OCI-LY3 (cell line): ENCODE measurements at regions not wholly inside any gene's neighbourhood (a gene's known extent, or its start where the extent isn't known, plus 50 kb on each side); places are given as distances from the start of the nearest gene placed in this dataset.

Experiments
- H2AFZ ChIP-seq: fragments of 200-600, 300-600 bp; shearing (Covaris generic); 2 replicates; pipeline ENCODE4 v1.6.0; 2014; ENCODE audit warnings: antibody characterized with exemption, low read depth, low read length
- H3K27ac ChIP-seq: fragments of 200-600, 300-600 bp; sonication (generic); 2 replicates; pipeline ENCODE4 v1.5.1; 2014; ENCODE audit warnings: mild to moderate bottlenecking, low read length, moderate library complexity, mixed read lengths
- H3K27me3 ChIP-seq: fragments of 200-600, 300-600 bp; sonication (generic); 2 replicates; pipeline ENCODE4 v1.6.1; 2014; ENCODE audit warnings: low read depth, low read length, mixed read lengths
- H3K36me3 ChIP-seq: fragments of 200-600, 300-600 bp; sonication (generic); replicated peaks from 2 replicates; pipeline ENCODE3; 2014; ENCODE audit warnings: low read depth, low read length, mixed read lengths
- H3K4me1 ChIP-seq: fragments of 300-600, 200-600 bp; sonication (generic); 2 replicates; pipeline ENCODE4 v1.6.1; 2014; ENCODE audit warnings: low read length, mixed read lengths
- H3K4me2 ChIP-seq: fragments of 200-600, 300-600 bp; sonication (generic); 2 replicates; pipeline ENCODE4 v1.6.1; 2014; ENCODE audit warnings: low read length, mixed read lengths
- H3K4me3 ChIP-seq: fragments of 300-600, 200-600 bp; sonication (generic); 2 replicates; pipeline ENCODE4 v1.5.1; 2014; ENCODE audit warnings: antibody characterized with exemption, mild to moderate bottlenecking, low read length, moderate library complexity
- H3K79me2 ChIP-seq: fragments of 300-600, 200-600 bp; shearing (Covaris generic); 2 replicates; pipeline ENCODE4 v1.6.1; 2014; ENCODE audit warnings: mild to moderate bottlenecking, low read length, mixed read lengths
- H3K9ac ChIP-seq: fragments of 300-600, 200-600 bp; shearing (Covaris generic); 2 replicates; pipeline ENCODE4 v1.6.0; 2014; ENCODE audit warnings: mild to moderate bottlenecking, low read length, moderate library complexity
- H3K9me3 ChIP-seq: fragments of 200-600, 300-600 bp; shearing (Covaris generic); 2 replicates; pipeline ENCODE4 v1.6.1; 2014; ENCODE audit warnings: low read length, mixed read lengths; ENCODE audit not compliant: insufficient read depth
- H4K20me1 ChIP-seq: fragments of 200-600, 300-600 bp; sonication (generic); 2 replicates; pipeline ENCODE4 v1.6.1; 2016; ENCODE audit warnings: low read length, mixed read lengths; ENCODE audit not compliant: insufficient read depth
- EZH2phosphoT487 ChIP-seq: fragments of 200-600 bp; shearing (Covaris generic); IDR thresholded peaks from 2 replicates; pipeline ENCODE4 v1.6.1; 2018; ENCODE audit warnings: antibody characterized with exemption, mixed run types, low read depth
- TF ChIP-seq, protein P1 (sequence below): fragments of 200-600, 300-600 bp; sonication (generic); IDR thresholded peaks from 2 replicates; pipeline ENCODE4 v1.5.1; 2014; ENCODE audit warnings: antibody characterized with exemption, low read length, low read depth

DNA sequence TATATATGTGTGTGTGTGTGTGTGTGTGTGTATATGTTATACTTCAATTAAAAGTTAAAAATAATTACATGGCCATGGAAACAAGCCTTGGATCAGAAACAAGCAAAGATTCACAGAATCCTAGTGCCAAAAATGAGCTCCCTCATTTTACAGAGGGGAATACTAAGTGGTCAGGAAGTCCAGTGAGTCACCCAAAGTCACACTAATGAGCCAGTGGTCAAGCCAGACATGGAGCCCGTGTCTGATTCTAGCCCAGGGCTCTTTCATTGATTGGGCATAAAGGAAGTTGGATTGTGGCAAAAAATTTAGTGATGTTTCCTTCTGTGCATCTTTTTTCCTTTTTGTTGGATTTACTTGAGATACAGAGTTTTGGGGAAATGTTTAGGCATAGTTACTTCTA, 152.5 kb upstream of the NPHP3 start:
- Histone ChIP-seq H3K4me3 (no peak overlapping the region), H4K20me1 (no peaks in the 10 kb centered on the region), H3K79me2 (no peaks in the 10 kb centered on the region), H3K36me3 (no peaks in the 10 kb centered on the region), H3K4me1 (no peaks in the 10 kb centered on the region), H3K9me3 (no peaks in the 10 kb centered on the region), H3K27me3 (peaks cover 28% of the 10 kb centered on the region), H3K27ac (no peak overlapping the region), H2AFZ (no peak overlapping the region), H3K4me2 (no peak overlapping the region), H3K9ac (no peak overlapping the region)
- TF ChIP-seq EZH2phosphoT487, result no peak
- TF ChIP-seq, protein P1, sequence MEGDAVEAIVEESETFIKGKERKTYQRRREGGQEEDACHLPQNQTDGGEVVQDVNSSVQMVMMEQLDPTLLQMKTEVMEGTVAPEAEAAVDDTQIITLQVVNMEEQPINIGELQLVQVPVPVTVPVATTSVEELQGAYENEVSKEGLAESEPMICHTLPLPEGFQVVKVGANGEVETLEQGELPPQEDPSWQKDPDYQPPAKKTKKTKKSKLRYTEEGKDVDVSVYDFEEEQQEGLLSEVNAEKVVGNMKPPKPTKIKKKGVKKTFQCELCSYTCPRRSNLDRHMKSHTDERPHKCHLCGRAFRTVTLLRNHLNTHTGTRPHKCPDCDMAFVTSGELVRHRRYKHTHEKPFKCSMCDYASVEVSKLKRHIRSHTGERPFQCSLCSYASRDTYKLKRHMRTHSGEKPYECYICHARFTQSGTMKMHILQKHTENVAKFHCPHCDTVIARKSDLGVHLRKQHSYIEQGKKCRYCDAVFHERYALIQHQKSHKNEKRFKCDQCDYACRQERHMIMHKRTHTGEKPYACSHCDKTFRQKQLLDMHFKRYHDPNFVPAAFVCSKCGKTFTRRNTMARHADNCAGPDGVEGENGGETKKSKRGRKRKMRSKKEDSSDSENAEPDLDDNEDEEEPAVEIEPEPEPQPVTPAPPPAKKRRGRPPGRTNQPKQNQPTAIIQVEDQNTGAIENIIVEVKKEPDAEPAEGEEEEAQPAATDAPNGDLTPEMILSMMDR, result no peak

DNA sequence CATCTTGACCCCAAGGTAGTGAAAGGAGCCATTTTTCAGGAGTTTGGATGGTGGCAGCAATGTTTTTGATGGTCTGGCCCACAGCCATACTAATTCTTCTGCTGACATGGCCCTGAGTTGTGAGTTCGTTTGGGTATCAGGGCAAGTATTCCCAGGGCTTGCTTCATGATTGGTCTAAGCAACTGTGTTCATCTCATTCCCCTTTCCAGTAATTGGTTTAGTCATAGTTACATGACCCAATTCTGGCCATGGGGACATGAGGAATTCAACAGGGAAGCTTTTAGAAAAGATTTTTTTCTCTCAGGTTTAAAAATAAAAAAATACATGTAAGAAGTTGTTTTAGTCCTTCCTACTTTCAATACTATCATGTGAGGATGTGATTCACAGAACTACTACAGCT, 150.5 kb upstream of the NPHP3 start:
- H3K4me1 ChIP-seq, result no peaks in the 10 kb centered on the region
- peaks cover 28% of the 10 kb centered on the region for H3K27me3 ChIP-seq
- H3K4me3 ChIP-seq, result no peak overlapping the region
- no peaks in the 10 kb centered on the region for H4K20me1 ChIP-seq
- no peaks in the 10 kb centered on the region for H3K36me3 ChIP-seq
- no peak overlapping the region for H2AFZ ChIP-seq
- no peaks in the 10 kb centered on the region for H3K9me3 ChIP-seq
- no peak overlapping the region for H3K9ac ChIP-seq
- H3K4me2 ChIP-seq, result no peak overlapping the region
- no peaks in the 10 kb centered on the region for H3K79me2 ChIP-seq
- H3K27ac ChIP-seq, result no peak overlapping the region
- TF ChIP-seq EZH2phosphoT487, result no peak
- TF ChIP-seq, protein P1, result no peak

DNA sequence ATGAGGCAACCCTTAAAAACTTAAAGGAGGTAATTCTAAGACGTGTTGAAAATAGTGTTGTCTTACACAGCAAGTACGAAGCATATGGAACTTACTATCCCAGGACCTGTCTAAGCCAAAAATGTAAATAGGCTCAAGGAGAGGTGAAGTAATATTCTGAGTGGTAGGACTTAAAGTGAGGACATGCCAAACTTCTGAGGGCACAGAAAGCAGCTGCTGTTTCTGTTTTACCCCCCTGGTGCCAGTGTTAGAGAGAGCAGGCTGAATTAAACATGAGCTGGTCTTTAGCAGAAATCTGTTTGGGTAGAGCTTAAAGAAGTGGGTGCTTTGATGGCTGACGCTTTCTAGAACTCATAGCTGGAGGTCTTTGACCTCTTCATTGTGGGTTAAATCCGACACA, 149.7 kb upstream of the NPHP3 start:
- Histone ChIP-seq H3K9me3 (no peaks in the 10 kb centered on the region), H2AFZ (no peak overlapping the region)

DNA sequence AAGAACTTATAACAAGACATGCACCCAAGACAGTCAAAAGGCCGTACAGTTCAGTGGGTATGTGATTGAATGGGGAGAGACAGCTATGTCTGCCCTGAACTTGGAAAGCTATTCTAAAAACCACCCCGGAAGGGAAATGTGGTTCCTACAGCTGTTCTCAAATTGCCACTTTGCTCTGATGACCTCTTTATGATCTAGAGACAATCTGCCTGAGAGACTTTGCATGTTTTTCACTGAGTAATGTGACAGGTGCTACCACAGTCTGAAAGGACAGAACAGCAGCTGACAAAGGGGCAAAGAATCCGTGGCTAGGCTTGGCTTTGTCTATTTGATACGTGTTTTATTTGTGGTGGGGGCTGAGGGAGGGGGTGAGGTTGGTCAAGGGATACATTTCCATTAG, 148.3 kb upstream of the NPHP3 start:
- no peak overlapping the region for H2AFZ ChIP-seq
- H3K4me1 ChIP-seq, result no peaks in the 10 kb centered on the region
- no peaks in the 10 kb centered on the region for H3K9me3 ChIP-seq
- no peak overlapping the region for H3K4me2 ChIP-seq
- no peak overlapping the region for H3K27ac ChIP-seq
- H3K79me2 ChIP-seq, result no peaks in the 10 kb centered on the region
- H3K27me3 ChIP-seq, result peaks cover 18% of the 10 kb centered on the region; the same call in 1 of the 2 replicates
- no peak overlapping the region for H3K4me3 ChIP-seq
- no peaks in the 10 kb centered on the region for H3K36me3 ChIP-seq
- H3K9ac ChIP-seq, result no peak overlapping the region
- no peak for TF ChIP-seq EZH2phosphoT487
- TF ChIP-seq, protein P1, result no peak
- H4K20me1 ChIP-seq, result no peaks in the 10 kb centered on the region

More for the DNA sequence above, 149.7 kb upstream of the NPHP3 start:
- Histone ChIP-seq H3K9ac (no peak overlapping the region), H3K36me3 (no peaks in the 10 kb centered on the region), H4K20me1 (no peaks in the 10 kb centered on the region), H3K79me2 (no peaks in the 10 kb centered on the region), H3K4me3 (no peak overlapping the region), H3K27me3 (peaks cover 23% of the 10 kb centered on the region; the same call in 1 of the 2 replicates), H3K4me1 (no peaks in the 10 kb centered on the region), H3K4me2 (no peak overlapping the region), H3K27ac (no peak overlapping the region)
- TF ChIP-seq, protein P1, result no peak
- no peak for TF ChIP-seq EZH2phosphoT487
